DOHH2 (cell line): ENCODE measurements at regions not wholly inside any gene's neighbourhood (a gene's known extent, or its start where the extent isn't known, plus 50 kb on each side); places are given as distances from the start of the nearest gene placed in this dataset.

Source experiments
- H3F3A ChIP-seq: fragments of 200-600 bp; sonication (generic), shearing (Covaris generic); 2 replicates; pipeline ENCODE4 v1.6.0; 2016; ENCODE audit warnings: antibody characterized with exemption, mild to moderate bottlenecking; ENCODE audit not compliant: control insufficient read depth, insufficient read depth
- H3K27ac ChIP-seq: fragments of 200-600 bp; sonication (generic); 2 replicates; pipeline ENCODE4 v1.5.1; 2014; ENCODE audit warnings: low read depth, mild to moderate bottlenecking, low read length, moderate library complexity
- H3K27me3 ChIP-seq: fragments of 200-600 bp; sonication (generic); 2 replicates; pipeline ENCODE4 v1.6.1; 2014; ENCODE audit warnings: mild to moderate bottlenecking, low read length, mixed read lengths; ENCODE audit not compliant: control insufficient read depth
- H3K36me3 ChIP-seq: fragments of 200-600 bp; sonication (generic); 2 replicates; pipeline ENCODE4 v1.6.1; 2014; ENCODE audit warnings: mild to moderate bottlenecking, low read length, moderate library complexity, mixed read lengths; ENCODE audit not compliant: control insufficient read depth
- H3K4me1 ChIP-seq: fragments of 200-600 bp; sonication (generic); 2 replicates; pipeline ENCODE4 v1.6.1; 2014; ENCODE audit warnings: mild to moderate bottlenecking, low read length, mixed read lengths; ENCODE audit not compliant: control insufficient read depth
- H3K4me2 ChIP-seq: fragments of 200-600 bp; sonication (generic); 2 replicates; pipeline ENCODE4 v1.6.0; 2014; ENCODE audit warnings: mild to moderate bottlenecking, low read length, moderate library complexity
- H3K4me3 ChIP-seq: fragments of 200-600 bp; sonication (generic); 2 replicates; pipeline ENCODE4 v1.5.1; 2014; ENCODE audit warnings: mild to moderate bottlenecking, low read length, mixed read lengths
- H3K79me2 ChIP-seq: fragments of 200-600 bp; sonication (generic); 2 replicates; pipeline ENCODE4 v1.6.1; 2014; ENCODE audit warnings: mild to moderate bottlenecking, low read length, mixed read lengths; ENCODE audit not compliant: control insufficient read depth
- H3K9me2 ChIP-seq: fragments of 200-600 bp; sonication (generic); replicated peaks from 2 replicates; pipeline ENCODE4 v1.6.1; 2014; ENCODE audit warnings: mild to moderate bottlenecking, low read length, mixed read lengths; ENCODE audit not compliant: control insufficient read depth
- H3K9me3 ChIP-seq: fragments of 200-600 bp; sonication (generic); 2 replicates; pipeline ENCODE4 v1.6.1; 2014; ENCODE audit warnings: antibody characterized with exemption, low read length, mixed read lengths; ENCODE audit not compliant: control insufficient read depth, insufficient read depth
- H4K20me1 ChIP-seq: fragments of 200-600 bp; sonication (generic); 2 replicates; pipeline ENCODE4 v1.6.0; 2014; ENCODE audit warnings: low read depth, mild to moderate bottlenecking, antibody characterized with exemption, low read length, moderate library complexity; ENCODE audit not compliant: control insufficient read depth, insufficient read depth
- EZH2phosphoT487 ChIP-seq: fragments of 200-600 bp; sonication (generic); IDR thresholded peaks from 2 replicates; pipeline ENCODE4 v1.6.1; 2017; ENCODE audit warnings: borderline replicate concordance, mild to moderate bottlenecking, antibody characterized with exemption, low read length, moderate library complexity, mixed read lengths
- TF ChIP-seq, protein P1 (sequence below): fragments of 200-600 bp; sonication (generic); IDR thresholded peaks from one replicate; pipeline ENCODE4 v1.5.1; 2014; ENCODE audit warnings: antibody characterized with exemption, mild to moderate bottlenecking, low read depth, low read length; ENCODE audit not compliant: poor library complexity, severe bottlenecking

DNA sequence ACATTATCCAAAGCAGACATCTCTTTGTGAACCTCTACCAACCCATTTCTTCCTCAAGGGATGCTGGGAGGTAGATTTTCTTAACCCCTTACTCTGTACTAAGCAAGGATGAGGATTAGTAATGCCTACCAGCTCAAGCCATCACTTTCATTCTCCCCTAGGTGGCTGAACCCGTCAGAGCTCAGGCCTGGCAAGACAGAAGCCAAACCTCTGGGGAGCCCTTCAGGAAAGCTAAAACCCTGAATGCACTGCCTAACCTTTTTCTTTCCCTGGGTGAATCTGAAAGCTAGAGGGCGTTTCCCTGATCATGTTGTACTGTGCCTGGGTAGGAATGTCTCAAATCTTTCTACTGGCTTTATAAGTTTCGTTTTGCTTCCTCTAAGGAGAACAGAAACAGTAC lies 617.3 kb downstream of the RPL10L start:
- Histone ChIP-seq H3K27me3 (no peaks in the 10 kb centered on the region), H3K4me1 (no peaks in the 10 kb centered on the region), H3K9me2 (no peaks in the 10 kb centered on the region), H3K9me3 (no peaks in the 10 kb centered on the region), H3F3A (no peaks in the 10 kb centered on the region), H3K36me3 (no peaks in the 10 kb centered on the region), H3K4me3 (no peak overlapping the region), H3K4me2 (no peak overlapping the region), H3K79me2 (no peaks in the 10 kb centered on the region), H4K20me1 (no peaks in the 10 kb centered on the region), H3K27ac (no peak overlapping the region)
- TF ChIP-seq, protein P1, sequence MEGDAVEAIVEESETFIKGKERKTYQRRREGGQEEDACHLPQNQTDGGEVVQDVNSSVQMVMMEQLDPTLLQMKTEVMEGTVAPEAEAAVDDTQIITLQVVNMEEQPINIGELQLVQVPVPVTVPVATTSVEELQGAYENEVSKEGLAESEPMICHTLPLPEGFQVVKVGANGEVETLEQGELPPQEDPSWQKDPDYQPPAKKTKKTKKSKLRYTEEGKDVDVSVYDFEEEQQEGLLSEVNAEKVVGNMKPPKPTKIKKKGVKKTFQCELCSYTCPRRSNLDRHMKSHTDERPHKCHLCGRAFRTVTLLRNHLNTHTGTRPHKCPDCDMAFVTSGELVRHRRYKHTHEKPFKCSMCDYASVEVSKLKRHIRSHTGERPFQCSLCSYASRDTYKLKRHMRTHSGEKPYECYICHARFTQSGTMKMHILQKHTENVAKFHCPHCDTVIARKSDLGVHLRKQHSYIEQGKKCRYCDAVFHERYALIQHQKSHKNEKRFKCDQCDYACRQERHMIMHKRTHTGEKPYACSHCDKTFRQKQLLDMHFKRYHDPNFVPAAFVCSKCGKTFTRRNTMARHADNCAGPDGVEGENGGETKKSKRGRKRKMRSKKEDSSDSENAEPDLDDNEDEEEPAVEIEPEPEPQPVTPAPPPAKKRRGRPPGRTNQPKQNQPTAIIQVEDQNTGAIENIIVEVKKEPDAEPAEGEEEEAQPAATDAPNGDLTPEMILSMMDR = no peak
- no peak for TF ChIP-seq EZH2phosphoT487

DNA sequence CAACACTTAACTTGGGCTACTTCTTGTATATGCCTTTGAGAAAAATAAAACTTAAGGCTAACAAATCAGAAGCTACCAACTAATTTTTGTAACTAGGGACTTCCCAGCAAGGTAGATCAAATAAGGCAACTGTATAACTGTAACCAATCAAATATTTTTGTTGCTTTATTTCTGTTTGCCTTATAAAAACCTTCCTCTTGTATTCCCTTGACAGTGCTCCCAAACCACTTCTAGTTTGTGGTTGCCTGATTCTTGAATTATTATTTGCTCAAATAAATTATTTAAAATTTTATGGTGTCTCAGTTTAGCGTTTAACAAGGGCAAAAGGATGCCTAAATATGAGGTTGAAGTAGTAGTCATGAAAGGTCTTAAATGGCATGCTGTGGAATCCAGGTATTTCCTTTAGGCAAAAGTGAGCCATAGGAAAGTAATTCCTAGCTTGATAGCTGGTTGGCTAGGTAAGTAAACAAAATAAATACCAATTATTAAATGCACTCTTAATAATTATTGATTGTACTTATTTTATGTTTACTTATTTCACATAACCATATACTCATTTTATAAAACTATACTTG lies 632.6 kb downstream of the RPL10L start:
- H3K36me3 ChIP-seq = no peaks in the 10 kb centered on the region
- no peaks in the 10 kb centered on the region for H3K9me2 ChIP-seq
- no peaks in the 10 kb centered on the region for H3K27me3 ChIP-seq
- H3K4me3 ChIP-seq = no peak overlapping the region
- H3K27ac ChIP-seq = no peak overlapping the region
- TF ChIP-seq, protein P1 = no peak
- no peak for TF ChIP-seq EZH2phosphoT487
- H3K9me3 ChIP-seq = no peaks in the 10 kb centered on the region
- no peaks in the 10 kb centered on the region for H3K79me2 ChIP-seq
- H3K4me1 ChIP-seq = no peaks in the 10 kb centered on the region
- no peaks in the 10 kb centered on the region for H3F3A ChIP-seq
- no peak overlapping the region for H3K4me2 ChIP-seq
- H4K20me1 ChIP-seq = no peaks in the 10 kb centered on the region

GRCh38 chr14:46008348-46008747 lies 643.2 kb downstream of the RPL10L start:
- Histone ChIP-seq H3K4me2 (no peak overlapping the region), H3K27ac (no peak overlapping the region), H3K36me3 (no peaks in the 10 kb centered on the region), H4K20me1 (no peaks in the 10 kb centered on the region), H3F3A (no peaks in the 10 kb centered on the region), H3K9me2 (no peaks in the 10 kb centered on the region), H3K79me2 (no peaks in the 10 kb centered on the region), H3K9me3 (peaks cover 8% of the 10 kb centered on the region; the same call in 1 of the 2 replicates), H3K4me3 (no peak overlapping the region), H3K4me1 (no peaks in the 10 kb centered on the region), H3K27me3 (no peaks in the 10 kb centered on the region)
- TF ChIP-seq, protein P1 = no peak
- TF ChIP-seq EZH2phosphoT487 = no peak
